NT2/D1 (cell line): ENCODE measurements at regions not wholly inside any gene's neighbourhood (a gene's known extent, or its start where the extent isn't known, plus 50 kb on each side); places are given as distances from the start of the nearest gene placed in this dataset.

Experiments
- DNase-seq: peaks from one replicate; pipeline ENCODE4 v3.0.0-alpha.2; 2011; ENCODE audit warnings: low read depth, low spot score
- H3K27me3 ChIP-seq: 2 replicates; pipeline ENCODE4 v1.6.0; 2011; ENCODE audit warnings: mild to moderate bottlenecking; ENCODE audit not compliant: insufficient read length, insufficient read depth
- H3K36me3 ChIP-seq: 2 replicates; pipeline ENCODE4 v1.6.1; 2011; ENCODE audit warnings: mild to moderate bottlenecking, low read length, mixed read lengths; ENCODE audit not compliant: insufficient read depth, insufficient read length
- H3K4me1 ChIP-seq: 2 replicates; pipeline ENCODE4 v1.5.1; 2011; ENCODE audit not compliant: insufficient read depth, insufficient read length
- H3K4me3 ChIP-seq: 2 replicates; pipeline ENCODE4 v1.5.1; 2011; ENCODE audit warnings: low read depth; ENCODE audit not compliant: insufficient read length
- H3K9ac ChIP-seq: 2 replicates; pipeline ENCODE4 v1.6.0; 2011; ENCODE audit warnings: low read depth; ENCODE audit not compliant: insufficient read length
- H3K9me3 ChIP-seq: 2 replicates; pipeline ENCODE4 v1.5.1; 2011; ENCODE audit warnings: mild to moderate bottlenecking, low read length; ENCODE audit not compliant: insufficient read depth
- SUZ12 ChIP-seq: IDR thresholded peaks from 2 replicates; pipeline ENCODE4 v1.6.1; 2011; ENCODE audit not compliant: insufficient read length, insufficient read depth; ENCODE audit errors: extremely low read depth
- YY1 ChIP-seq: IDR thresholded peaks from 2 replicates; pipeline ENCODE4 v1.6.1; 2011; ENCODE audit not compliant: insufficient read length, insufficient read depth
- ZNF274 ChIP-seq: IDR thresholded peaks from 2 replicates; pipeline ENCODE4 v1.6.1; 2011; ENCODE audit warnings: mild to moderate bottlenecking, low read depth, low read length

DNA sequence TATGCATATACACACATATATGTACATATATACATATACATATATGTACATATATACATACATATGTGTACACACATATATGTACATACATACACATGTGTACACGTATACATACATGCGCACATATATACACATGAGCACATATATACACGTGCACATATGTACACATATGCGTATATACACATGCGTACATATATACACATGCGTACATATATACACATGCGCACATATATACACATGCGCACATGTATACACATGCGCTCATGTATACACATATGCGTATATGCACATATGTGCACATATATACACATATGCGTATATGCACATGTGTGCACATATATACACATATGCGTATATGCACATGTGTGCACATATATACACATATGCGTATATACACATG lies 353.0 kb downstream of the EDEM1 start:
- no peak for DNase-seq
- Histone ChIP-seq H3K9me3 (peaks cover 27% of the 10 kb centered on the region), H3K4me3 (no peak overlapping the region), H3K27me3 (no peaks in the 10 kb centered on the region), H3K4me1 (no peaks in the 10 kb centered on the region), H3K9ac (no peak overlapping the region), H3K36me3 (no peaks in the 10 kb centered on the region)
- TF ChIP-seq SUZ12 (no peak), ZNF274 (no peak), YY1 (no peak)

DNA sequence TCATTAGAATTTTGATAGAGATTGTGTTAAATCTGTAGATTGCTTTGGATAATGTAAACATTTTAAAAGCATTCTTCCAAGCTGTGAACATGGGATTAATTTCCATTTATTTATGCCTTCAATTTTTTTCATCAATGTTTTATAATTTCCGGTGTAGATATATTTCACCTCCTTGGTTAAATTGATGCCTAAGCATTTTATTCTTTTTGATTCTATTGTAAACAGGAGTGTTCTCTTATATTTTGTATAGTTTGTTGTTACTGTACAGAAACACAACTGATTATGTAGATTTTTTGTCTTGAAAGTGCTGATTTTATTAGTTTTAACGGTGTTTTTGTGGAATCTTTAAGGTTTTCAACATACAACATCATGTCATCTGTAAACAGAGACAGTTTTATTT lies 355.0 kb downstream of the EDEM1 start:
- DNase-seq = no peak
- Histone ChIP-seq H3K36me3 (no peaks in the 10 kb centered on the region), H3K4me3 (no peak overlapping the region), H3K4me1 (no peaks in the 10 kb centered on the region), H3K27me3 (no peaks in the 10 kb centered on the region), H3K9ac (no peak overlapping the region), H3K9me3 (peaks cover 35% of the 10 kb centered on the region)
- TF ChIP-seq YY1 = no peak
- TF ChIP-seq SUZ12 = no peak
- no peak for TF ChIP-seq ZNF274

DNA sequence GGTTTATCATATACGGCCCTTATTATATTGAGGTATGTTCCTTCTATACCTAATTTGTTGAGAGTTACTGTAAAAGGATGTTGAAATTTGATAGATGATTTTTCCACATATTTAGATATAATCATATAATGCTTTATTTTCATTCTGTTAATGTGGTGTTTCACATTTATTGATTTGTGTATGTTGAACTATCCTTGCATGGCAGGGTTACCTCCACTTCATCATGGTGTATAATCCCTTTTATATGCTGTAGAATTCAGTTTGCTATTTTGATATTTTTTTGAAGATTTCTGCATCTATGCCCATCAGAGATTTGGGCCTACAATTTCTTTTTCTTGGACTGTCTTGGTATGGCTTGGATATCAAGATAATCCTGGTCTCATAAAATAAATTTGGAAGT lies 355.5 kb downstream of the EDEM1 start:
- Histone ChIP-seq H3K9me3 (peaks cover 35% of the 10 kb centered on the region), H3K36me3 (no peaks in the 10 kb centered on the region), H3K4me1 (no peaks in the 10 kb centered on the region), H3K4me3 (no peak overlapping the region), H3K27me3 (no peaks in the 10 kb centered on the region), H3K9ac (no peak overlapping the region)
- TF ChIP-seq SUZ12 (no peak), YY1 (no peak), ZNF274 (no peak)
- DNase-seq = no peak

DNA sequence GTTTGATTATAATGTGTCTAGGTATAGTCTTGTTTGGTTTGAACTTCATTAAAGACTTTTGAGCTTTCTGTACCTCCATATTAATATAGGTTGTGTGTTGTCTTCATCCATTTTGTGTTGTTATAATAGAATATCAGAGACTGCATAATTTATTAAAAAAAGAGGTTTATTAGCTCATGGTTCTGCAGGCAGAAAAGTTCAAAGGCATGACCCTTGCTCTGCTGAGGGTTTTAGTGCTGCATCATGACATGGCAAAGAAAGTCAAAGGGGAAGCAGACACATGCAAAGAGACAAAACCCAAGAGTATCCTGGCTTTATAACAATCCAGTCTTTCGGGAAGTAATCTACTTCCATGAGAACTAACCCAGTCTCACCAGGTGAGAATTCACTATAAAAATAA lies 358.2 kb downstream of the EDEM1 start:
- no peak for DNase-seq
- Histone ChIP-seq H3K4me3 (no peak overlapping the region), H3K36me3 (no peaks in the 10 kb centered on the region), H3K27me3 (no peaks in the 10 kb centered on the region), H3K9ac (no peak overlapping the region), H3K9me3 (peaks cover 29% of the 10 kb centered on the region), H3K4me1 (no peaks in the 10 kb centered on the region)
- no peak for TF ChIP-seq YY1
- no peak for TF ChIP-seq SUZ12
- no peak for TF ChIP-seq ZNF274

DNA sequence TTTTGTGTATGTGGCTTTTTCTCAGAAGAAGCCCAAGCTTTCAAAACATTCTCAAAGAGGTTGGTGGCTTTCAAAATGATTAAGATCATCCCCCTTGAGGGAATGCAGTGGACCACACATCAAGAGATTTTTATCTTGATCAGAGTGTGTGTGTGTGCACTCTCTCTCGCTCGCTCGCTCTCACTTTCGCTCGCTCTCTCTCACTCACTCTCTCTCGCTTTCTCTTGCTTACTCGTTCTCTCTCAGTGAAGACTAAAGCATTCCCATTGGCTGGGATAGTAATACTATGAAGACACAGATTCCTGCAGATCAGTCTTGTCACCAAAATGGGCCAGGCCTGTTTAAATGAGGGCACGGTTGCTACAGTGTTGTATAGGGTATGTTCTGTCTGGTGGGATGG lies 365.7 kb downstream of the EDEM1 start:
- H3K9me3 ChIP-seq = no peaks in the 10 kb centered on the region
- H3K36me3 ChIP-seq = no peaks in the 10 kb centered on the region
- H3K27me3 ChIP-seq = no peaks in the 10 kb centered on the region
- TF ChIP-seq SUZ12 (no peak), ZNF274 (no peak), YY1 (no peak)
- DNase-seq = no peak
- H3K4me3 ChIP-seq = no peak overlapping the region
- no peak overlapping the region for H3K9ac ChIP-seq
- no peaks in the 10 kb centered on the region for H3K4me1 ChIP-seq

DNA sequence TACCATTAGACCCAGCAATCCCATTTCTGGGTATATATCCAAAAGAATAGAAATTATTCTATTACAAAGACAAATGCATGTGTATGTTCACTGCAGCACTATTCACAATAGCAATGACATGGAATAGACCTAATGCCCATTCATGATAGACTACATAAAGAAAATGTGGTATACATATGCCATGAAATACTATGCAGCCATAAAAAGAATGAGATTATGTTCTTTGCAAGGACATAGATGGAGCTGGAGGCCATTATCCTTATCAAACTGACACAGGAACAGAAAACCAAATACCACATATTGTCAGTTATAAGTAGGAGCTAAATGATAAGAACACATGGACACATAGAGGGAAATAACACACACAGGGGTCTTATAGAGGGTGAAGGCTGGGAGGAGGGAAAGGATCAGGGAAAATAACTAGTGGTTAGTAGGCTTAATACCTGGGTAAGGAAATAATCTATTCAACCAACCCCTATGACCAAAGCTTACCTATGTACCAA lies 366.8 kb downstream of the EDEM1 start:
- no peak for TF ChIP-seq SUZ12
- TF ChIP-seq YY1 = no peak
- no peak for TF ChIP-seq ZNF274
- H3K9me3 ChIP-seq = no peaks in the 10 kb centered on the region
- H3K9ac ChIP-seq = no peak overlapping the region
- no peaks in the 10 kb centered on the region for H3K27me3 ChIP-seq
- H3K36me3 ChIP-seq = no peaks in the 10 kb centered on the region
- DNase-seq = no peak
- no peaks in the 10 kb centered on the region for H3K4me1 ChIP-seq
- H3K4me3 ChIP-seq = no peak overlapping the region

DNA sequence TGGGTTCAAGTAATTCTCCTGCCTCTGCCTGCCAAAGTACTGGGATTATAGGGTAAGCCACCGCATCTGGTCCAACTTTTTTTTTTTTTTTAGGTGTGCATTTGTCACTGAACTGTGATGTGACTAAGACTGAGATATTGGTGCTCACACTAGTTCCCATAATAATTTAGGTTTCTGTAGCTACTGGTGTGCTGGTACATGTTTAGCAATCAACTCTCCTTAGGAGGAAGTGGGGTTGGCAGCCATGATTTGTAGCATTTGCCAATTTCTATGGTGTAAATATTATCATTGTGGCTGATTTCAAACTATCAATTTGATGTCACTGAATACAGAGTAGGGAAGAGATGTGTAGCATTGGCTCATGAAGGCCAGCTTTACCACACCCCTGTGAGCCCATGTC lies 372.7 kb downstream of the EDEM1 start:
- H3K36me3 ChIP-seq = no peaks in the 10 kb centered on the region
- no peak for DNase-seq
- H3K9ac ChIP-seq = no peak overlapping the region
- no peak overlapping the region for H3K4me3 ChIP-seq
- TF ChIP-seq YY1 = no peak
- TF ChIP-seq SUZ12 = no peak
- no peak for TF ChIP-seq ZNF274
- no peaks in the 10 kb centered on the region for H3K4me1 ChIP-seq
- H3K27me3 ChIP-seq = no peaks in the 10 kb centered on the region
- H3K9me3 ChIP-seq = no peaks in the 10 kb centered on the region
